B cell (primary cell): ENCODE measurements at regions not wholly inside any gene's neighbourhood (a gene's known extent, or its start where the extent isn't known, plus 50 kb on each side); places are given as distances from the start of the nearest gene placed in this dataset.

ENCODE experiments used
- CTCF ChIP-seq: fragments of 200-600 bp; IDR thresholded peaks from one replicate; pipeline ENCODE4 v1.8.0; 2022; ENCODE audit warnings: antibody characterized with exemption, mild to moderate bottlenecking
- EZH2 ChIP-seq: IDR thresholded peaks from 2 replicates; pipeline ENCODE4 v1.6.1; 2012; ENCODE audit warnings: borderline replicate concordance, low read depth, mild to moderate bottlenecking, moderate library complexity, low read length; ENCODE audit not compliant: insufficient read depth, poor library complexity, severe bottlenecking

GRCh38 chr4:61024610-61025009, 175.5 kb upstream of the ADGRL3 start:
- TF ChIP-seq CTCF (no peak), EZH2 (no peak)
